ENCODE measurements at regions not wholly inside any gene's neighbourhood (a gene's known extent, or its start where the extent isn't known, plus 50 kb on each side); places are given as distances from the start of the nearest gene placed in this dataset.

DNA sequence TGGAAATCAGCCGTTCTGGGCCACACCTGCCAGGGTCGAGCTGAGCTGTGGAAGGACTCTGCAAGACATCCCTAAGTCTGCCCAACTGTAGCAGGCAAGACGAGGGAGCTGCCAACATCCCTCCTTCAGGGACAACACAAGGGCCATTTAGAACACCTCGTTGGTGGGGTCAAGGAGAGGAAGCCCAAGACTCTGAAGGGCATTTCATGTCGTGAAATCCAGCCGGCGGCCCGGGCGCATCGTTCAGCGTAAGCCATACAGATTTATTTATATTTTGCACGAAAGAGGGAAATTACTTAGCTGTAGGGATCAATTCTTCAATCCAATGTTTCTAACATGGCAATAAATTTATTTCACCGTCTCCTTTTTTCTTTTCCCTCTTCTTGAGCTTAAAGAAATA, 101.7 kb upstream of the ZC3H12A start:
- no peak for TF ChIP-seq CTCF (IDR thresholded peaks at IDR 0.05)

DNA sequence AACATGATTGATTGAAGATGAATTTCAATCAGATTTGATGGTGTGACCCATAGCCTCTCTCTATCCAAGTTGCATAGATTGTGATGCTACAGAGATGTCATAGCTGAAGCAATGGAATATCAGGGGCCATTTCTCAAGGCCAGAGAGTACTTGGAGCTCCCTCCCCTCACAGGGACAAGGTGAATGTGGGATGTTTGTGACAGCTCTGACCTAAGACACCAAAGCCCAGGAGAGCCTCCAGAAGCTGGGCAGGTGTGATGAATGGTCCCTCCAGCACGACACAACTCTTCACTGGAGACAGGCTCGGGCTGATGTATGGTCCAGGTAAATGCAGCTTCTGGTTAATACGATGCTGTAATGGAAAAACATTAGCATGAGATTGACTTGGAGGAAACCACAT, 101.0 kb upstream of the ZC3H12A start:
- no peak for TF ChIP-seq CTCF (IDR thresholded peaks at IDR 0.05)

DNA sequence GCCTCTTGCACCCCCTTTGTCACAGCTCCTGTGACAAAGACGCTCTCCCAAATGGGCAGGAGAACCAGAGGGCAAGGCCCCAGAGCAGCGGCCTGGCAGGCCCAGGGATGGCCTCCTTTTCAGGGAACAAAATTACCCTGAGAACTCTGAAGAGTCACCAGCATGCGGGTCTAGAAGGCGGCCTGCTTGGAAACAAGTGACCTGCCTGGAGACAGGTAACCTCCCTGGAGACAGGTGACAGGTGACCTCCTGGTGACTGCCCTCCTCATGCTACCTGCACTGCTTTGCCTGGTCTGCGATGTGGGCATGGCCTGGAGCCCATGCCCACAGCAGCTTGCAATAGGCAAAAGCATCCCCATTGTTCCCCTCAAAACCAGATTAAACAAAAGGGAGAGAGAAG, 86.5 kb upstream of the ZC3H12A start:
- no peak for TF ChIP-seq CTCF (IDR thresholded peaks at IDR 0.05)

DNA sequence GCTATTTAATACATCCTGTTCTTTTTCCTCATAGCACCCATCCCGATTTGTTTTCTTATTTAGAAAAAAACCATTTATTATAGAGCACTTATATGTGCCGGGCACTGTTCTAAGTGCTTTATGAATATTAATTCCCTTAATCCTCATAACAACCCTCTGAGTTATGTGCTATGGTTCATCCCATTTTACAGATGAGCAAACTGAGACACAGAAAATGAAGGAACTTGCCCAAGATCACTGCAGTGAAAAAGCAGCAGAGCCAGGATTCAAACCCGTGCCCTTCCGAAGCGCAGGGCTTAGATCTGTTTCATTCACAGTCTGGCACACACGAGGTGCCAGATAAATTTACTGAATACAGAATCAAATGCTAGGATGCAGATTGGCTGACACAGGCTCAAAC, 85.1 kb upstream of the ZC3H12A start:
- TF ChIP-seq CTCF (IDR thresholded peaks at IDR 0.05): no peak

- TF ChIP-seq CTCF (IDR thresholded peaks at IDR 0.05): no peak
These were observed 83.0 kb upstream of the ZC3H12A start for GRCh38 chr1:37391211-37392011.

DNA sequence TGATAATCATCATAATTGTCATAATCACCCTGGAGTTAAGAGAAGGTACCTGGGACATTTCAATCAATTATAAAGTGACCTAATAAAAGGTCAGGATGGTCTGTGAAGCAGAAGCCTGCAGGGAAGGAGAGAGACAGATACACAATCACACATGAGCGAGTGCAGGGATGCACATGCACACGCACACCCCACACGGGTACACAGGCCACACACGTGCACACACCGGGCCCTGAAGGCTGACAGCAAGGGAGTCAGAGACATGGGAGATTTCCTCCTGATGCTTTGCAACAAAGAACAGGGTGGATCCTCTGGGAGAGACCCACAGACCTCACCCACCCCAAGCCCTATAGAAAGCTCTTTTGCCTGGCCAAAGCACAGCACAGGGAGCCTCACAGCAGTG, 82.3 kb upstream of the ZC3H12A start:
- TF ChIP-seq CTCF (IDR thresholded peaks at IDR 0.05): no peak

DNA sequence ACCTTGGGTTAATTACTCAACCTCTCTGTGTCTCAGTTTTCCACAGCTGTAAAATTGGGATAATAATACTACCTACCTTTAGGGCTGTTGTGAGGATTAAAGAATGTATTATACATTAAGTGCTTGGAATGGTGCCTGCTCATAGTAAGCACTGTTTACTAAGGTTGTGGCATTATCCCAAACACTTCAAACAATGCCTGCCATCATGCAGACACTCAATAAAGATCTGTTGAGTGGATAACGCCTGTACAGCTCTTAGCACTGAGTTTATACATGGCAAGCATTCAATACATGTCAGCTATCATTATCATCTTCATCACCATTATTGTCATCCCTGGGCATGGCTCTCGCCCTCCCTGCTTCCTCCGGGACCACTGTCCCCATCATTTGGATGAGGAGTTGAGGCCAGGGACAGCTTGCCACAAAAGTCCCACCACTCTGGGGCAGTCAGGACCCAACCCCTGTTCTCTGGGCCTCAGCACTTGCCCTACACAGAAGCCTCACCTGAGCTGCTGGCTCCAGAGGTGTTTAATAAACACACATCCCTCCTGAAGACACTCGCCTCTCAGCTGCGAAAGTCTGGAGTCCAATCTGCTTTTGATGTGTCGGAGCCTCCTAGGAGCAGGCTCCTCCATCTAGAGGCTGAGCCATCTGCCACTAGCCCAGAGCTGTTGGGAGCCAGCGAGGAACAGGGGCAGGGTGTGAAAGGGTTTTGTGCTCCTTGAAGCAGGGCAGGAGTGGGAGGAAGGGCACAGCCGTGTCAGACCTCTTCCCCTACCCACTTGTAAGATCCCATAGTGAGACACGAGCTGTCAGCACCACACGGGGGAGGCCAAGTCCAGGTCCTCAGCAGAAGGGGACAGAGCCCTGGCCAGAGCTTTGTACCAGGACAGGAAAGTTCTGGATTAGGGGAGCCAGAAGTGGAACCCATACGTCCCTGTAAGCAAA, 80.9 kb upstream of the ZC3H12A start:
- TF ChIP-seq CTCF (IDR thresholded peaks at IDR 0.05): no peak

All from LNCAP (cell line).